Embryonic facial prominence (tissue), 1 donor: ENCODE measurements at regions not wholly inside any gene's neighbourhood (a gene's known extent, or its start where the extent isn't known, plus 50 kb on each side); places are given as distances from the start of the nearest gene placed in this dataset.
"Not testable (repeated sequence)": the region's sequence is repeated elsewhere in the genome, so short reads cannot be mapped to it uniquely, and the experiment has no call there.

Experiments used
- DNase-seq: peaks from one replicate; pipeline ENCODE4 v3.0.0-alpha.2; 2016; ENCODE audit errors: extremely low spot score

DNA sequence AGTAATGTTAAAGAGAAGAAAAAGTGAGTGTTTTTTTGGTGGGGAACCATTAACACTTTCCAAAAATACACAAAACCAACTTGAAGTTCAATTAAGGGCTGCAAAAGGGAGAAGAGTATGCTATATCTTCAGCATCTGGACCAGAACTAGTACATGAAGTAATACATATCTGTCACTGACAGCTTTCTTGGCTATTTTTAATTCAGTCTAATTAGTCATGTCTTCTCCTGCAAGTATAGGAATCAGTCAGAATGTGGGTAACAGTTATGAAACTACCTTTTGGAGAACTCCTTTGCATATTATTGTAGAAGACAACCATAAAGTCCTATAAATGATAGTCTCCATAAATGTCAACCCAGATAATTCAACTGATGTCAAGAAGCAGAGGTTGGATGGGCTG lies 901.2 kb downstream of the TTLL7 start:
- no peak for DNase-seq

- DNase-seq, result no peak
Measured at GRCh38 chr1:83095570-83095969, 903.4 kb downstream of the TTLL7 start.

DNA sequence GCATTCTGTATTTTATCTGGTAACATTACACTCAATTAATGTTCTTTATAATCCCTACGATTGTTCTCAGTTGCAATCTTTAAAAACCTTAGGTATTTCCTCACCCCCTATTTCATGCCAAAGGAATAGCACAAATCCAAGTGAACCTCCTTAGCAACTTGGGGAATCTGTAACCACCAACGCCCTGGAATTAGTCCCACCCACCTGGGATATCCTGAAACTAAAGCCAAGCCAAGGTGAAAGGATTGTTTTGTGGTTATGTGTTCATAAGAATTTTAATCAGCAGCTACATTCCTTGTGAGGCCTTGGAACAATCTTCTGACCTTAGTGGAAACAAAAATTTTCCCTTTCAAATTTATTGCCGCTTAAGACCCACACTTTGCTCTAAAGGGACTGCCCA lies 908.7 kb downstream of the TTLL7 start:
- no peak for DNase-seq

DNA sequence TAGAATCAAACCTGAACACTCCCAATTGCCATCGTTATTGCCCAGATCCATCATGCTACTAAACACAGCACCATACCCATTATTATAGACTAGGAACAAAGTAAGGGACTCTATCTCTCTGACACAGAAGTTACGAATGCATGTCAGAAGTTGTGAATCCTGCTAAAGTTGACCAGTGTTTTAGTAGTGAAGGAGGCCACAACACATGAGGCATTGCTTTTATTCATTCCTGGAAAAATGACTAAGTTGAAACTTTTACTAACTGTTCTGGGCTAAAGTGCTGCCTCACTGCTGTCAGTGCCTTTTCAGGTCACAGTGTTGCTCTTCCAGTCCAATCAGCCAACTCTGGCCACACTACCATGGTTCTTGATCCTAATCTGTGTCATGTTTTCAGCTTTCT lies 911.1 kb downstream of the TTLL7 start:
- no peak for DNase-seq

GRCh38 chr1:83086986-83087512 lies 911.9 kb downstream of the TTLL7 start:
- DNase-seq, result no peak

DNA sequence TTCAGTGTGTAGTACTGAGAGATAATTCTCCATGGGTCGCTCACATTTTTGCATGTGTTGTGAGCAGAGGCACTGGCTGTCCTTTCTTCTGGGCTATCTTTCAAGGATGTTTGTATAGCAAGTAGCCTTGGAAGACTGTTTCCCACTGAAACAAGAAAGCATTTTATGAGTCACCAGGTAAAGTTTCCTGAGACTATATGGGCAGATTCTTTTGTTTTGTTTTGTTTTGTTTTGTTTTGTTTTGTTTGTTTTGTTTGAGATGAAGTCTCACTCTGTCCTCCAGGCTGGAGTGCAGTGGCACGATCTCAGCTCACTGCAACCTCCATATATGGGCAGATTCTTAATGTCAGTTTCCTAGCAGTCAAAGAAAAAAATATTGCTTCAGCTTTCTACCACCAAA lies 912.6 kb downstream of the TTLL7 start:
- DNase-seq, result no peak

- no peak for DNase-seq
Measured at GRCh38 chr1:83083589-83084224, 915.2 kb downstream of the TTLL7 start.

DNA sequence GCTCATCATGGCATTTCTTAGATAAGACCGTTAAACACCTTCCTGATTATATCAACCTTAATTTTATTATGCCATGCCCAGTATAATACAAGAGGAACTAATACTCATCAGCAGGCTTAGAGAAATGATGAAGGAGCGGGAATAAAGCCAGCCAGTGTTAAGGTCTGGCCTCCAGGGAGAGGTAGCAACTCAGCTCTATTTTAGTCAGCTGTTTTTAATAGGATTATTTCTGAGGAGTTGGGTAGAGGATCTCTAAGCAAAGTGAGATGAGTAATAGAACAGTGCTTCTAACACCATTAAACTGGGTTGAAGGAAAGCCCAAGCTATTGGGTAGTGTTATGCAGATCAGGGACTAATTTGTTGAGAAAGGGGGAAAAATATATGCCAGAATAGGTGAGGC lies 921.5 kb downstream of the TTLL7 start:
- no peak for DNase-seq

GRCh38 chr1:83075107-83075506 lies 923.8 kb downstream of the TTLL7 start:
- DNase-seq, result no peak

DNA sequence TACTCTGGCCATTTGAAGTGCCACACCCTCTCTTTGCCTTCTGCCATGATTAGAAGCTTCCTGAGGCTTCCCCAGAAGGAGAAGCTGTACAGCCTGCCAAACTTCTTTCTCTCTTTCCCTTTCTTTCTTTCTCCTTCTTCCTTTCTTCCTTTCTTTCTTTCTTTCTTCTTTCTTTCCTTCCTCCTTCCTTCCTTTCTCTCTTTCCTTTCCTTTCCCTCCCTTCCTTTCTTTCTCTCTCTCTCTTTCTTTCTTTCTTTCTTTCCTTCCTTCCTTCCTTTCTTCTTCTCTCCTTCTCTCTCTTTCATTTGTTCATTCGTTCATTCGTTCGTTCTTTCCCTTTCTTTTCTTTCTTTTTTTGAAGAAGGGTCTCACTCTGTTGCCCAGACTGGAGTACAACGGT lies 931.0 kb downstream of the TTLL7 start:
- no peak for DNase-seq

GRCh38 chr1:83065952-83066727 lies 932.8 kb downstream of the TTLL7 start:
- no peak for DNase-seq

DNA sequence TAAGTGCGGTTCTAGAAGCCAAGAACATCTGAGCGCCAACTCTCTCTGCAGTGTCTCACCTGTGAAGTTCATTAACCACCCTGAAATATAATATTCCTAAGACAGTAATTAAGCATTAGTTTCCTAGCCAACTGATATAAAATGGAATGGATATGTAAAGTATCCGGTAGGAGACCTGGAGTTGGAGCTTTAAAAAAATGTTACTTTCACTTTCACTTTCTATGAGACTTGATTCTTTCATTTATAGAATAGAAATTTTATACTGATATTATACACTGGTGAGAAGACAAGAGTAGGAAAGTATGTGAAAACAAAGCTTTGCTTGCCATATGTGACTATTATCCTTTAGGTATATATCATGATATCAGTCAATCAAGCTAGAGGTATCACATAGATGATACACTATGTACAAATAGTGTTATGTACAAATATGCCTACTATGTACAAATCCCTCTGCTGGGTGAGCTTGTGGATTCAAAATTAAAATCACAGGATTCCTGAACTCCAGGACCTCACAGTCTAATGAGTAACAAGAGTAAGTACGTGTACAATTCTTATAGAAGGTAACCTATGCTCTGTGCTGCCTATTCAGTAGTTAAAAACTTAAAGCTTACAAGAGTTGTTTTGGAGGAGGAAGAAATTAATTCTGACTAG lies 934.2 kb downstream of the TTLL7 start:
- DNase-seq, result no peak

DNA sequence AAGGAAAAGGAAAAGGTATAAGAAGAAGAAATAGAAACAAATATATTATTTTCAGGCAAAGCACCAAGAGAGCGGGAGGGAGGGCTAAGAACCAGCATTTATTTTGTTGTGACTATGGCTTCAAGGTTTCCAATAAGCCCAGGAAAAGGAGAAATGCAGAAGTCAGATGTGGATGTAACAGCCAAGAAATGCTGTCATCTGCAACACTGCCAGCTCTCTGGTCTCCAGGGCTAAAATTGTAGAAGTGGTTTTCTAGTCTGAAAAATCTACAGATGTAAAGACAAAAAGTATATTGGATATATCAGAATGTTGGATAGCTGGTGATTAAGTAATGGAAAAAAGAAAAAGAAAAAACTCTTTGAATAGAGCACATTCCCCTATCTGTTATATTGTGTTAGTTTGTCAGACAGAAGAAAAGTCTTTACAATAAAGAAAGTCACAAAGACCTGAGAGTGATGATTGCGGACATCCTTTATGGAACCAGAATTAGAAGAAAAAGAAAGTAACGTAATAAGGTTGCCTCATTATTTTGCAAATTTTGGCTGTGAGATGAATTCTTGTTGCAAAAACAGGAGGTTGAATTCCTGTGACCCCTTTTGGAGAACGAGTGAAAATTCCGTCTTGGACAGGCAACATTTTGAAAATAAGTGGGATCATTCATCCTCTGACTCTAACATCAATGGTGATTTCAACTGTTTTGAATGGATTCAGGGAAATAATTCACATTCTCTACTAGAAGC lies 938.1 kb downstream of the TTLL7 start:
- no peak for DNase-seq

DNA sequence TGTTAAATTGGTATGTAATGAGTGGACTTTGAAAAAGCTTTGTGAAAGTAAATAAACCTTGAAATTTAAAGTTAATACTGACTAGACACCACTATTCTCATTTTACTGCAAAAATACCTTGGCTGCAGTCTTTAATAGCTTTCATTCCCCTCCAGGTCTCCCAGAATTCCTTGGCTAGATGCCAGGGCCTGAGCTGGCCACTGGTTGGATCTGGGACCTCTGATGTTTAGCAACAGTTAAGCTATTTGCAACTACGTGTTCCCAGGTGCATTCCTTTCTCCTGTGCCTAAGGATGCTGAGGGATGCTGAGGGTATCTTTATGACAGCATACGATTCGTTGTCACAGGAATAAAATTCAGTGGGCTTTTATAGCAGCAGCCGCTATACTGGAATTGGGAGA lies 938.7 kb downstream of the TTLL7 start:
- no peak for DNase-seq

- DNase-seq, result no peak
Measured at GRCh38 chr1:83058327-83058726, 940.6 kb downstream of the TTLL7 start.

DNA sequence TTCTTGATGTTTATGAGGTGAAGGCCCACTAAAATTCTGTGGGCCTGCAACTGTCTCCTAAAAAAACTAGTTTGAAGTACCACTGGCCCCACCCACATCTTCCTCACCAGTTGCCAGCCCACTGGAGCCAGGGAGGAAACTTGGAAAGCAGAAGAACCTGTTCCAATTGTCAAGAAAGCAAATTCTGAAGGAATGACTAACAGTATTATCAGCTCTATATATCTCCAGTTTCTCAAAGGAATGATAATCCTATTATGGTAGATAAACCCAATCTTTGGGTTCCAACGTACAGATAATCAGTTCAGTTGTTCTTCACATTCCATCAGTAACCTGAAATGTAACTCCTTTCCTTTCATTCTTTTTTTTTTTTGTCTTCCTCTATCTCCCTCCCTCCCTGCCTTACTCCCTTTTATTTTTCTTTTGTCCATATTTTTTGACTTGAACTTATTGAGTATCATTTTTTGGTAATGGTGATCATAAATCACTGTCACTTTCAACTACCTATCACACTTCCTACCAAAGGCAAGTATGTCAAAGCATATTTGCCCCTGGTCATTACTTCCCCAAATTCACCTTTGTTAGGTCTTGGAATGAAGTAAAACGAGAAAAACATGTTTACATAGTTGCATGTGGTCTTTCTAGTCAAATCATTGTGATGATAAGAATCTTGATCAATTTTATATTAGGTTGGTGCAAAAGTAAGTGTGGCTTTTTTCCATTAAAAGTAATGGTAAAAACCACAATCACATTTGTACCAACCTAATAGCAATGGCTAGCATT lies 943.4 kb downstream of the TTLL7 start:
- DNase-seq, result no peak

- no peak for DNase-seq
Measured at GRCh38 chr1:83053446-83053845, 945.5 kb downstream of the TTLL7 start.

GRCh38 chr1:83052865-83053264 lies 946.1 kb downstream of the TTLL7 start:
- no peak for DNase-seq

DNA sequence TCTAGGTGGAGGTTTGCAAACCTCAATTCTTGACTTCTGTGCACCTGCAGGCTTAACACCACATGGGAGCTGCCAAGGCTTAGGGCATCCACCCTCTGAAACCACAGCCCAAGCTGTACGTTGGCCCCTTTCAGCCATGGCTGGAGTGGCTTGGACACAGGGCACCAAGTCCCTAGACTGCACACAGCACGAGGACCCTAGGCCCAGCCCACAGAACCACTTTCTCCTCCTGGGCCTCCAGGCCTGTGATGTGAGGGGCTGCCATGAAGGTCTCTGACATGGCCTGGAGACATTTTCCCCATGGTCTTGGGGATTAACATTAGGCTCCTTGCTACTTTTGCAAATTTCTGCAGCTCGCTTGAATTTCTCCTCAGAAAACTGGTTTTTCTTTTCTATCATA lies 947.9 kb downstream of the TTLL7 start:
- DNase-seq, result not testable (repeated sequence)

- DNase-seq, result no peak
Measured at GRCh38 chr1:83043244-83043643, 955.7 kb downstream of the TTLL7 start.

DNA sequence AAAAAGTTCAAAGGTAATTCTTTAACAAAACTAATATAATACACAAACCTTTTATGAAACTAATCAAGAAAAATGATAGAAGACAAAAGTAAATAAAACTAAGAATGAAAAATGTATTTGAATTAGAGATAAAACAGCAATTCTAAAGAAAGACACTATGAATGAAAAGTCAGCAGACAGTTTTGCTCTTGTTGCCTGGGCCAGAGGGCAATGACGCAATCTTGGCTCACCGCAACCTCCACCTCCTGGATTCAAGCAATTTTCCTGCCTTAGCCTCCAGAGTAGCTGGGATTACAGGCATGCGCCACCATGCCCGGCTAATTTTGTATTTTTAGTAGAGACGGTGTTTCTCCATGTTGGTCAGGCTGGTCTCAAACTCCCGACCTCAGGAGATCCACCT lies 959.8 kb downstream of the TTLL7 start:
- not testable (repeated sequence) for DNase-seq
